Activated CD4-positive, alpha-beta memory T cell treated with anti-CD3 and anti-CD28 coated beads, Interleukin-2, amount 10 ng/mL, durations not matched to agents 7 days and 5 days (primary cell): ENCODE measurements at regions not wholly inside any gene's neighbourhood (a gene's known extent, or its start where the extent isn't known, plus 50 kb on each side); places are given as distances from the start of the nearest gene placed in this dataset.
"Not testable (repeated sequence)": the region's sequence is repeated elsewhere in the genome, so short reads cannot be mapped to it uniquely, and the experiment has no call there.

Experiments
- CTCF ChIA-PET: fragments of 350-600 bp; sonication (Branson Sonifier 250); formaldehyde crosslinking; loops from one replicate; lab custom pipeline; 2021; ENCODE audit warnings: antibody characterized with exemption, inconsistent platforms; lab: Charles Lee
- POLR2A ChIA-PET: fragments of 350-600 bp; sonication (Branson Sonifier 250); formaldehyde crosslinking; loops from one replicate; lab custom pipeline; 2021; ENCODE audit warnings: antibody characterized with exemption; lab: Charles Lee
- DNase-seq: peaks from one replicate; pipeline ENCODE4 v3.0.0-alpha.2; 2020
- H3K27ac Mint-ChIP-seq: one replicate; pipeline ENCODE4 v1.8.0; 2021; ENCODE audit warnings: mild to moderate bottlenecking, mixed read lengths
- H3K27me3 Mint-ChIP-seq: one replicate; pipeline ENCODE4 v1.8.0; 2021; ENCODE audit warnings: mixed read lengths
- H3K36me3 Mint-ChIP-seq: one replicate; pipeline ENCODE4 v1.8.0; 2021; ENCODE audit warnings: low read depth, mixed read lengths
- H3K4me1 Mint-ChIP-seq: one replicate; pipeline ENCODE4 v1.8.0; 2021; ENCODE audit warnings: mixed read lengths
- H3K4me3 Mint-ChIP-seq: one replicate; pipeline ENCODE4 v1.8.0; 2021; ENCODE audit warnings: mild to moderate bottlenecking, mixed read lengths
- H3K9me3 Mint-ChIP-seq: one replicate; pipeline ENCODE4 v1.8.0; 2021; ENCODE audit warnings: mixed read lengths

- H3K9me3 Mint-ChIP-seq = peaks cover 16% of the 10 kb centered on the region
- no peak for DNase-seq
- no peak overlapping the region for H3K4me3 Mint-ChIP-seq
- no peaks in the 10 kb centered on the region for H3K36me3 Mint-ChIP-seq
- no peaks in the 10 kb centered on the region for H3K27me3 Mint-ChIP-seq
- H3K27ac Mint-ChIP-seq = no peak overlapping the region
- ChIA-PET CTCF (no interaction called here), POLR2A (no interaction called here)
- no peaks in the 10 kb centered on the region for H3K4me1 Mint-ChIP-seq
Observed at GRCh38 chrX:829145-829544, 198.6 kb downstream of the SHOX start.

GRCh38 chrX:828411-828959 is 197.9 kb downstream of the SHOX start:
- POLR2A ChIA-PET = no interaction called here

GRCh38 chrX:826448-826847 is 195.9 kb downstream of the SHOX start:
- POLR2A ChIA-PET = no interaction called here
- H3K27me3 Mint-ChIP-seq = no peaks in the 10 kb centered on the region

More at GRCh38 chrX:828411-828959, 197.9 kb downstream of the SHOX start:
- CTCF ChIA-PET = no interaction called here
- no peak for DNase-seq
- peaks cover 19% of the 10 kb centered on the region for H3K9me3 Mint-ChIP-seq
- H3K4me3 Mint-ChIP-seq = no peak overlapping the region
- H3K36me3 Mint-ChIP-seq = no peaks in the 10 kb centered on the region
- no peaks in the 10 kb centered on the region for H3K4me1 Mint-ChIP-seq
- no peak overlapping the region for H3K27ac Mint-ChIP-seq
- H3K27me3 Mint-ChIP-seq = no peaks in the 10 kb centered on the region

GRCh38 chrX:825991-826390 is 195.4 kb downstream of the SHOX start:
- H3K9me3 Mint-ChIP-seq = peaks cover 15% of the 10 kb centered on the region
- H3K27ac Mint-ChIP-seq = no peak overlapping the region
- H3K27me3 Mint-ChIP-seq = no peaks in the 10 kb centered on the region
- ChIA-PET CTCF (no interaction called here), POLR2A (no interaction called here)
- no peak for DNase-seq
- H3K4me1 Mint-ChIP-seq = no peaks in the 10 kb centered on the region
- no peak overlapping the region for H3K4me3 Mint-ChIP-seq
- no peaks in the 10 kb centered on the region for H3K36me3 Mint-ChIP-seq

More at GRCh38 chrX:826448-826847, 195.9 kb downstream of the SHOX start:
- Mint-ChIP-seq H3K36me3 (no peaks in the 10 kb centered on the region), H3K27ac (no peak overlapping the region), H3K4me3 (no peak overlapping the region), H3K9me3 (peaks cover 20% of the 10 kb centered on the region), H3K4me1 (no peaks in the 10 kb centered on the region)
- CTCF ChIA-PET = no interaction called here
- DNase-seq = no peak

GRCh38 chrX:823073-823472 is 192.5 kb downstream of the SHOX start:
- H3K27me3 Mint-ChIP-seq, DNase-seq, H3K9me3 Mint-ChIP-seq, H3K36me3 Mint-ChIP-seq, H3K4me1 Mint-ChIP-seq, H3K27ac Mint-ChIP-seq, POLR2A ChIA-PET, H3K4me3 Mint-ChIP-seq, CTCF ChIA-PET: not testable (repeated sequence)

- no peak overlapping the region for H3K4me3 Mint-ChIP-seq
- ChIA-PET CTCF (no interaction called here), POLR2A (no interaction called here)
- no peaks in the 10 kb centered on the region for H3K36me3 Mint-ChIP-seq
- H3K9me3 Mint-ChIP-seq = peaks cover 10% of the 10 kb centered on the region
- H3K4me1 Mint-ChIP-seq = no peaks in the 10 kb centered on the region
- H3K27me3 Mint-ChIP-seq = no peaks in the 10 kb centered on the region
- H3K27ac Mint-ChIP-seq = no peak overlapping the region
- DNase-seq = no peak
Observed at GRCh38 chrX:821327-822107, 190.9 kb downstream of the SHOX start.

GRCh38 chrX:819684-820083 is 189.1 kb downstream of the SHOX start:
- ChIA-PET POLR2A (no interaction called here), CTCF (no interaction called here)
- DNase-seq = no peak
- H3K4me1 Mint-ChIP-seq = no peaks in the 10 kb centered on the region
- peaks cover 14% of the 10 kb centered on the region for H3K9me3 Mint-ChIP-seq
- no peak overlapping the region for H3K27ac Mint-ChIP-seq
- no peaks in the 10 kb centered on the region for H3K36me3 Mint-ChIP-seq
- H3K27me3 Mint-ChIP-seq = no peaks in the 10 kb centered on the region
- no peak overlapping the region for H3K4me3 Mint-ChIP-seq

- ChIA-PET POLR2A (no interaction called here), CTCF (no interaction called here)
- H3K27me3 Mint-ChIP-seq = no peaks in the 10 kb centered on the region
Observed at GRCh38 chrX:817759-818300, 187.2 kb downstream of the SHOX start.

GRCh38 chrX:817147-817546 is 186.6 kb downstream of the SHOX start:
- H3K27me3 Mint-ChIP-seq, POLR2A ChIA-PET, H3K27ac Mint-ChIP-seq, H3K36me3 Mint-ChIP-seq, H3K4me3 Mint-ChIP-seq, DNase-seq, H3K4me1 Mint-ChIP-seq, H3K9me3 Mint-ChIP-seq, CTCF ChIA-PET: not testable (repeated sequence)

More at GRCh38 chrX:817759-818300, 187.2 kb downstream of the SHOX start:
- DNase-seq = no peak
- H3K4me3 Mint-ChIP-seq = no peak overlapping the region
- H3K9me3 Mint-ChIP-seq = peaks cover 8% of the 10 kb centered on the region
- H3K36me3 Mint-ChIP-seq = no peaks in the 10 kb centered on the region
- no peak overlapping the region for H3K27ac Mint-ChIP-seq
- no peaks in the 10 kb centered on the region for H3K4me1 Mint-ChIP-seq

GRCh38 chrX:816411-816810 is 185.8 kb downstream of the SHOX start:
- H3K4me3 Mint-ChIP-seq = no peak overlapping the region
- ChIA-PET POLR2A (no interaction called here), CTCF (no interaction called here)
- no peaks in the 10 kb centered on the region for H3K27me3 Mint-ChIP-seq
- H3K27ac Mint-ChIP-seq = no peak overlapping the region
- H3K4me1 Mint-ChIP-seq = no peaks in the 10 kb centered on the region
- DNase-seq = no peak
- no peaks in the 10 kb centered on the region for H3K36me3 Mint-ChIP-seq
- H3K9me3 Mint-ChIP-seq = peaks cover 7% of the 10 kb centered on the region

- Mint-ChIP-seq H3K27me3 (no peaks in the 10 kb centered on the region), H3K4me1 (no peaks in the 10 kb centered on the region), H3K9me3 (peaks cover 9% of the 10 kb centered on the region), H3K4me3 (no peak overlapping the region), H3K27ac (no peak overlapping the region), H3K36me3 (no peaks in the 10 kb centered on the region)
- CTCF ChIA-PET = no interaction called here
- POLR2A ChIA-PET = no interaction called here
- no peak for DNase-seq
Observed at GRCh38 chrX:810186-810585, 179.6 kb downstream of the SHOX start.

GRCh38 chrX:809081-809480 is 178.5 kb downstream of the SHOX start:
- DNase-seq = no peak
- Mint-ChIP-seq H3K27me3 (no peaks in the 10 kb centered on the region), H3K36me3 (no peaks in the 10 kb centered on the region), H3K27ac (no peak overlapping the region), H3K9me3 (peaks cover 9% of the 10 kb centered on the region), H3K4me3 (no peak overlapping the region), H3K4me1 (no peaks in the 10 kb centered on the region)
- ChIA-PET POLR2A (no interaction called here), CTCF (no interaction called here)

GRCh38 chrX:806586-806985 is 176.0 kb downstream of the SHOX start:
- H3K4me1 Mint-ChIP-seq = no peaks in the 10 kb centered on the region
- ChIA-PET POLR2A (no interaction called here), CTCF (no interaction called here)
- no peak overlapping the region for H3K27ac Mint-ChIP-seq
- H3K9me3 Mint-ChIP-seq = peaks cover 16% of the 10 kb centered on the region
- no peaks in the 10 kb centered on the region for H3K27me3 Mint-ChIP-seq
- no peaks in the 10 kb centered on the region for H3K36me3 Mint-ChIP-seq
- H3K4me3 Mint-ChIP-seq = no peak overlapping the region
- DNase-seq = no peak

GRCh38 chrX:805988-806387 is 175.4 kb downstream of the SHOX start:
- Mint-ChIP-seq H3K27ac (no peak overlapping the region), H3K4me3 (no peak overlapping the region), H3K9me3 (peaks cover 19% of the 10 kb centered on the region), H3K4me1 (no peaks in the 10 kb centered on the region), H3K36me3 (no peaks in the 10 kb centered on the region), H3K27me3 (no peaks in the 10 kb centered on the region)
- ChIA-PET CTCF (no interaction called here), POLR2A (no interaction called here)
- no peak for DNase-seq
